GM18861 (cell line): ENCODE measurements at regions not wholly inside any gene's neighbourhood (a gene's known extent, or its start where the extent isn't known, plus 50 kb on each side); places are given as distances from the start of the nearest gene placed in this dataset.

Experiments
- ATAC-seq: cut with Tn5 transposase; IDR thresholded peaks from one replicate; pipeline ENCODE4 v1.9.1; 2021; ENCODE audit not compliant: unreplicated experiment

- ATAC-seq = no peak
These were observed 227.2 kb upstream of the ARHGAP20 start for GRCh38 chr11:110939471-110939870.

GRCh38 chr11:110935018-110935640 lies 222.9 kb upstream of the ARHGAP20 start:
- no peak for ATAC-seq

- peak; percentile 43 for ATAC-seq
These were observed 216.9 kb upstream of the ARHGAP20 start for GRCh38 chr11:110929129-110929528.

GRCh38 chr11:110928391-110928790 lies 216.2 kb upstream of the ARHGAP20 start:
- no peak for ATAC-seq

- ATAC-seq = no peak
These were observed 209.7 kb upstream of the ARHGAP20 start for GRCh38 chr11:110921742-110922521.

- ATAC-seq = peak; percentile 68
These were observed 207.1 kb upstream of the ARHGAP20 start for GRCh38 chr11:110919241-110919922.

- no peak for ATAC-seq
These were observed 206.1 kb upstream of the ARHGAP20 start for GRCh38 chr11:110918351-110918750.

GRCh38 chr11:110912437-110912836 lies 200.2 kb upstream of the ARHGAP20 start:
- ATAC-seq = no peak

GRCh38 chr11:110910384-110910783 lies 198.1 kb upstream of the ARHGAP20 start:
- ATAC-seq = no peak

- ATAC-seq = no peak
These were observed 197.1 kb upstream of the ARHGAP20 start for GRCh38 chr11:110909336-110909735.

GRCh38 chr11:110908401-110909105 lies 196.3 kb upstream of the ARHGAP20 start:
- no peak for ATAC-seq

- ATAC-seq = peak; percentile 64
These were observed 195.4 kb upstream of the ARHGAP20 start for GRCh38 chr11:110907629-110908028.

GRCh38 chr11:110903830-110904229 lies 191.6 kb upstream of the ARHGAP20 start:
- ATAC-seq = no peak

GRCh38 chr11:110903378-110903777 lies 191.1 kb upstream of the ARHGAP20 start:
- ATAC-seq = no peak

GRCh38 chr11:110901441-110901840 lies 189.2 kb upstream of the ARHGAP20 start:
- ATAC-seq = no peak

GRCh38 chr11:110900426-110900825 lies 188.2 kb upstream of the ARHGAP20 start:
- ATAC-seq = no peak

GRCh38 chr11:110897035-110897434 lies 184.8 kb upstream of the ARHGAP20 start:
- ATAC-seq = no peak

GRCh38 chr11:110896358-110896757 lies 184.1 kb upstream of the ARHGAP20 start:
- no peak for ATAC-seq

- ATAC-seq = no peak
These were observed 182.0 kb upstream of the ARHGAP20 start for GRCh38 chr11:110894224-110894623.

GRCh38 chr11:110892741-110893285 lies 180.6 kb upstream of the ARHGAP20 start:
- no peak for ATAC-seq

GRCh38 chr11:110891411-110891810 lies 179.2 kb upstream of the ARHGAP20 start:
- no peak for ATAC-seq
